Body of pancreas (tissue), 4 donors: ENCODE measurements at regions not wholly inside any gene's neighbourhood (a gene's known extent, or its start where the extent isn't known, plus 50 kb on each side); places are given as distances from the start of the nearest gene placed in this dataset.

Source experiments
- ATAC-seq: fragments of 150-250 bp; one replicate; pipeline ENCODE4 v1.9.1; 2016
- DNase-seq, 4 donors: peaks; one replicate each; pipeline ENCODE4 v3.0.0-alpha.2; 2019
- H3K27ac ChIP-seq, 4 donors: fragments of 200-600 bp; sonication (generic); 1 replicate in 3 of 4; 2 replicates in 1 of 4; pipeline versions ENCODE4 v1.5.1 to v1.6.1; 2016 to 2019; ENCODE audit warnings: mild to moderate bottlenecking in 1 of 4, mixed read lengths in 1 of 4, moderate library complexity in 1 of 4
- H3K27me3 ChIP-seq, 2 donors: fragments of 200-600 bp; sonication (generic); one replicate each; pipeline ENCODE4 v1.6.0; 2016; ENCODE audit warnings: mild to moderate bottlenecking in 1 of 2
- H3K36me3 ChIP-seq, 2 donors: fragments of 200-600 bp; sonication (generic); replicated peaks in 1 of 2; 2 replicates each; pipeline ENCODE4 v1.5.1; 2016; ENCODE audit warnings: low read depth in 2 of 2; ENCODE audit not compliant: insufficient read depth in 1 of 2
- H3K4me1 ChIP-seq: fragments of 200-600 bp; sonication (generic); one replicate; pipeline ENCODE4 v1.6.0; 2016
- H3K4me3 ChIP-seq, 2 donors: fragments of 200-600 bp; sonication (generic); 1 replicate in 1 of 2; 2 replicates in 1 of 2; pipeline ENCODE4 v1.5.1; 2016 to 2019
- H3K9me3 ChIP-seq, 3 donors: fragments of 200-600 bp; sonication (generic); 1 replicate in 2 of 3; 2 replicates in 1 of 3; pipeline ENCODE4 v1.5.1; 2016
- POLR2A ChIP-seq, 3 donors: fragments of 450-650 bp; IDR thresholded peaks; one replicate each; pipeline ENCODE4 v1.6.1; 2016; ENCODE audit warnings: antibody characterized with exemption in 3 of 3, mild to moderate bottlenecking in 2 of 3
- WGBS, 2 donors: methylation state at CpG; one replicate each; pipeline ENCODE4 v1.1.5; 2017; 5-methylcytosine and 5-hydroxymethylcytosine counted together
- intact Hi-C: fragments of 100-400 bp; cut with DNase I; formaldehyde crosslinking; loops from one replicate; pipeline ENCODE4 v1.15.1; 2023
- TF ChIP-seq, protein P1 (sequence below), 7 experiments: fragments of 450-650 bp in 4 of 7; fragments of 200-600 bp in 3 of 7; sonication (generic) in 3 of 7; IDR thresholded peaks; one replicate each; pipeline ENCODE4 v1.5.1; 2016 to 2019; ENCODE audit warnings: antibody characterized with exemption in 7 of 7

DNA sequence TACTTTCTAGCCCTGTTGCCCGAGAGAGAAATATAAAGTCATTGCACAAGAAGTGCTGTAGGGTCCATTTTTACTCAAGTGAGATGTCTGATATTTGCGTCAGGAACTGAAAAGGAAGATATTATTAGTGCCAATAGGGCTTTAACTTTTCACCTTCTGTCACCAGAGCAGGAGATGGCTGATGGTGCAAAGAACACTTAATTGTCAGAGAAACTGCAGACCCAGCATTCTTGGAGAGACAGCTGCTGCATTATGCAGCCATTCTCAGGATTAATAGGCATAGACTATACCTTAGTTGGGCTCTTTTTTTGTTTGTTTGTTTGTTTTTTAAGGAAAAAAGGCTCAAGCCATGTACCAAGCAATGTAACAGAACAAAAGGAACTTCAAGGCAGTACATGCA, 179.4 kb downstream of the RPS12 start:
- TF ChIP-seq, protein P1, sequence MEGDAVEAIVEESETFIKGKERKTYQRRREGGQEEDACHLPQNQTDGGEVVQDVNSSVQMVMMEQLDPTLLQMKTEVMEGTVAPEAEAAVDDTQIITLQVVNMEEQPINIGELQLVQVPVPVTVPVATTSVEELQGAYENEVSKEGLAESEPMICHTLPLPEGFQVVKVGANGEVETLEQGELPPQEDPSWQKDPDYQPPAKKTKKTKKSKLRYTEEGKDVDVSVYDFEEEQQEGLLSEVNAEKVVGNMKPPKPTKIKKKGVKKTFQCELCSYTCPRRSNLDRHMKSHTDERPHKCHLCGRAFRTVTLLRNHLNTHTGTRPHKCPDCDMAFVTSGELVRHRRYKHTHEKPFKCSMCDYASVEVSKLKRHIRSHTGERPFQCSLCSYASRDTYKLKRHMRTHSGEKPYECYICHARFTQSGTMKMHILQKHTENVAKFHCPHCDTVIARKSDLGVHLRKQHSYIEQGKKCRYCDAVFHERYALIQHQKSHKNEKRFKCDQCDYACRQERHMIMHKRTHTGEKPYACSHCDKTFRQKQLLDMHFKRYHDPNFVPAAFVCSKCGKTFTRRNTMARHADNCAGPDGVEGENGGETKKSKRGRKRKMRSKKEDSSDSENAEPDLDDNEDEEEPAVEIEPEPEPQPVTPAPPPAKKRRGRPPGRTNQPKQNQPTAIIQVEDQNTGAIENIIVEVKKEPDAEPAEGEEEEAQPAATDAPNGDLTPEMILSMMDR (IDR thresholded peaks at IDR 0.05) = no peak
- no peak for TF ChIP-seq POLR2A (IDR thresholded peaks at IDR 0.05)
- no peak overlapping the region for H3K4me3 ChIP-seq
- intact Hi-C loops = no loop called here
- ATAC-seq = no peak
- H3K36me3 ChIP-seq = no peaks in the 10 kb centered on the region
- no peaks in the 10 kb centered on the region for H3K4me1 ChIP-seq
- H3K27ac ChIP-seq = no peak overlapping the region
- WGBS, 2 donors = 45 to 71% methylated on average over 2 of the region's 2 CpGs
- DNase-seq = no peak
- no peaks in the 10 kb centered on the region for H3K9me3 ChIP-seq
- H3K27me3 ChIP-seq = no peaks in the 10 kb centered on the region

DNA sequence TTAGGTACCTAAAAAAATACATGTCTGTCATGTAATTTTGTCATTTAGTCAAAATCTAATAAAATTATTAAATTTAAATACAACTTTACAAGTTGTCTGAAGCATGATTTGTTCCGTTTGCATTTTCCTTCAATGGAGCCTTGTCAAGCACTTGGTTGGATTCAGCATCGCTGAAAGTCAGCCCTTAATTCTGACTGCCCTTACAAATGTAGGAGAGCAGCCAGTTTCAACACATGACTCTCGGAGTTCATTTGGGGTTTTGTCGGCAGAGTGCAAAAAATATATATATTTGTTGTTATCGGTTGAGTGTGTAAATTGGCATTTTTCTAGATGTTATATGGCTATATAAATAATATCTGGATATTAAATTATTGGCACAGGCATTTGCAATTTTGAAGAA, 180.6 kb downstream of the RPS12 start:
- intact Hi-C loops = no loop called here
- H3K36me3 ChIP-seq = no peaks in the 10 kb centered on the region
- no peak overlapping the region for H3K4me3 ChIP-seq
- no peaks in the 10 kb centered on the region for H3K9me3 ChIP-seq
- H3K27me3 ChIP-seq = no peaks in the 10 kb centered on the region
- DNase-seq (no peak), ATAC-seq (no peak)
- TF ChIP-seq, protein P1 (IDR thresholded peaks at IDR 0.05) = no peak
- 77 to 85% methylated on average over 5 of the region's 5 CpGs for WGBS, 2 donors
- no peaks in the 10 kb centered on the region for H3K4me1 ChIP-seq
- no peak overlapping the region for H3K27ac ChIP-seq

- Histone ChIP-seq H3K27me3 (no peaks in the 10 kb centered on the region), H3K36me3 (no peaks in the 10 kb centered on the region), H3K4me3 (no peak overlapping the region), H3K27ac (no peak overlapping the region), H3K9me3 (no peaks in the 10 kb centered on the region), H3K4me1 (no peaks in the 10 kb centered on the region)
- intact Hi-C loops = no loop called here
- TF ChIP-seq, protein P1 (IDR thresholded peaks at IDR 0.05) = no peak
- TF ChIP-seq POLR2A (IDR thresholded peaks at IDR 0.05) = no peak
- DNase-seq (no peak), ATAC-seq (no peak)
- WGBS, 2 donors = 67 to 80% methylated on average over 3 of the region's 3 CpGs
Measured at GRCh38 chr6:132995432-132995831, 181.1 kb downstream of the RPS12 start.

GRCh38 chr6:132998418-132998817, 184.0 kb downstream of the RPS12 start:
- intact Hi-C loops = no loop called here

DNA sequence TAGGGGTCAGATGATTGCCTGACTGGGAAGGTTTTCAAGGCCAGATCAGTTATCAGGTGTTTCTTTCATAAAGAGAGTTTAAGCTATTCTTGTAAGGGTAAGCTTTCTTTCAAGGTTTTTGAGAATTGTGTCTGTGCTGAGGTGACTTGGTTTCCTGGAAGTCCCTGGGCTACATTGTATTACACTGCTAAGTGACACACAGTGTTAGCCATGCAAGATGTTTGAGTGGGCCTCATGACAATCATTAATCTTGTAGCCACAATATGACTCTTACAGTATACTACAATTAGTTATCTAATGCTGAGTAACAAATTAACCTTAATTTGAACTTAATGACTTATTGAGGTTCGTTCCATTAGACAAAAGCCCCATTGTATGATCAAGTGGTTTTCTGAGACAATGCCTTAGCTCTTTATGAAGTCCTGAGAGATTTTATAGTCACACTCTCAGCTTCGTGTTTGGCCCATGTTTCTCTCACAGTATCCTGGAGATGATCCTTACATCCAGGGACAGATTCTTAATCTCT, 186.7 kb downstream of the RPS12 start:
- Histone ChIP-seq H3K9me3 (no peaks in the 10 kb centered on the region), H3K4me1 (no peaks in the 10 kb centered on the region), H3K36me3 (no peaks in the 10 kb centered on the region), H3K27me3 (no peaks in the 10 kb centered on the region), H3K27ac (no peak overlapping the region), H3K4me3 (no peak overlapping the region)
- ATAC-seq (no peak), DNase-seq (no peak)
- intact Hi-C loops = no loop called here
- TF ChIP-seq, protein P1 (IDR thresholded peaks at IDR 0.05) = no peak
- no peak for TF ChIP-seq POLR2A (IDR thresholded peaks at IDR 0.05)
- 26 to 31% methylated on average over 2 of the region's 2 CpGs for WGBS, 2 donors

More at GRCh38 chr6:132998418-132998817, 184.0 kb downstream of the RPS12 start:
- no peaks in the 10 kb centered on the region for H3K36me3 ChIP-seq
- no peak overlapping the region for H3K4me3 ChIP-seq
- DNase-seq = no peak
- no peak overlapping the region for H3K27ac ChIP-seq
- no peaks in the 10 kb centered on the region for H3K27me3 ChIP-seq
- TF ChIP-seq, protein P1 (IDR thresholded peaks at IDR 0.05) = no peak
- no peak for TF ChIP-seq POLR2A (IDR thresholded peaks at IDR 0.05)
- H3K9me3 ChIP-seq = no peaks in the 10 kb centered on the region
- ATAC-seq = no peak
- no peaks in the 10 kb centered on the region for H3K4me1 ChIP-seq
